ENCODE measurements at regions not wholly inside any gene's neighbourhood (a gene's known extent, or its start where the extent isn't known, plus 50 kb on each side); places are given as distances from the start of the nearest gene placed in this dataset.

GRCh38 chr20:52001999-52002666 lies 189.4 kb downstream of the ZFP64 start:
- TF ChIP-seq CTCF (IDR thresholded peaks at IDR 0.05; ENCODE audit: control extremely low read depth in 1 of 3, insufficient read depth in 1 of 3, low read depth in 1 of 3, low read length in 3 of 3) (no peak), POLR2AphosphoS5 (IDR thresholded peaks at IDR 0.05; ENCODE audit: low read depth, low read length) (no peak), POLR2A (IDR thresholded peaks at IDR 0.05; ENCODE audit: control extremely low read depth in 1 of 2, low read depth in 2 of 2, low read length in 2 of 2) (no peak), EP300 (IDR thresholded peaks at IDR 0.05; ENCODE audit: borderline replicate concordance in 1 of 2, low read depth in 2 of 2, low read length in 2 of 2) (no peak), TAF1 (IDR thresholded peaks at IDR 0.05; ENCODE audit: low read depth, low read length) (no peak), MAFK (IDR thresholded peaks at IDR 0.05; ENCODE audit: low read depth, low read length) (no peak), CHD1 (IDR thresholded peaks at IDR 0.05; ENCODE audit: low read depth, low read length) (no peak), RAD21 (IDR thresholded peaks at IDR 0.05 in 1 of 2, conservative IDR thresholded peaks at IDR 0.05 in 1 of 2; ENCODE audit: low read depth in 2 of 2, low read length in 2 of 2) (no peak; a peak in 1 of 4 replicates), YY1 (IDR thresholded peaks at IDR 0.05; ENCODE audit: low read depth, low read length) (no peak), HDAC6 (IDR thresholded peaks at IDR 0.05; ENCODE audit: low read depth, low read length) (no peak)

Measured in H1 (cell line).